ENCODE measurements at regions not wholly inside any gene's neighbourhood (a gene's known extent, or its start where the extent isn't known, plus 50 kb on each side); places are given as distances from the start of the nearest gene placed in this dataset.

- Histone ChIP-seq H3K27me3 (replicated peaks; ENCODE audit: insufficient read depth) (peaks cover 59% of the 10 kb centered on the region), H3K9ac (no peak overlapping the region), H3K9me3 (ENCODE audit: low read depth) (no peaks in the 10 kb centered on the region), H3K9me2 (ENCODE audit: insufficient read depth) (no peaks in the 10 kb centered on the region), H2AFZ (no peak overlapping the region), H3K4me1 (ENCODE audit: insufficient read depth) (no peaks in the 10 kb centered on the region), H3K79me2 (ENCODE audit: insufficient read depth) (no peaks in the 10 kb centered on the region), H3F3A (ENCODE audit: insufficient read depth) (no peaks in the 10 kb centered on the region), H3K36me3 (ENCODE audit: low read depth) (no peaks in the 10 kb centered on the region), H4K20me1 (ENCODE audit: insufficient read depth) (no peaks in the 10 kb centered on the region), H3K4me3 (no peak overlapping the region), H3K27ac (no peak overlapping the region), H3K4me2 (ENCODE audit: unreplicated experiment) (no peak overlapping the region)
- in situ Hi-C loops (cut with MboI) = no loop called here
- TF ChIP-seq EZH2 (IDR thresholded peaks at IDR 0.05; ENCODE audit: insufficient read depth, poor library complexity, severe bottlenecking) (no peak), EZH2phosphoT487 (IDR thresholded peaks at IDR 0.05; ENCODE audit: insufficient read depth, low read depth) (no peak)
- peak; percentile 45 for DNase-seq
- WGBS, 2 experiments (ENCODE audit: low coverage in 1 of 2, low lambda C conversion rate in 2 of 2, missing lambda C conversion rate in 2 of 2) = 40 to 54% methylated on average over 3 of the region's 3 CpGs
Observed at GRCh38 chr20:37643400-37643799, 50.4 kb upstream of the CTNNBL1 start.

- in situ Hi-C loops (cut with MboI) = no loop called here
- TF ChIP-seq EZH2phosphoT487 (IDR thresholded peaks at IDR 0.05; ENCODE audit: insufficient read depth, low read depth) (no peak), EZH2 (IDR thresholded peaks at IDR 0.05; ENCODE audit: insufficient read depth, poor library complexity, severe bottlenecking) (no peak)
- H3K79me2 ChIP-seq (ENCODE audit: insufficient read depth) = no peaks in the 10 kb centered on the region
- no peak overlapping the region for H3K27ac ChIP-seq
- DNase-seq = no peak
- H3F3A ChIP-seq (ENCODE audit: insufficient read depth) = no peaks in the 10 kb centered on the region
- H3K9ac ChIP-seq = no peak overlapping the region
- no peaks in the 10 kb centered on the region for H3K4me1 ChIP-seq (ENCODE audit: insufficient read depth)
- H2AFZ ChIP-seq = no peak overlapping the region
- no peaks in the 10 kb centered on the region for H4K20me1 ChIP-seq (ENCODE audit: insufficient read depth)
- H3K27me3 ChIP-seq (replicated peaks; ENCODE audit: insufficient read depth) = peaks cover 60% of the 10 kb centered on the region
- no peak overlapping the region for H3K4me2 ChIP-seq (ENCODE audit: unreplicated experiment)
- no peaks in the 10 kb centered on the region for H3K9me3 ChIP-seq (ENCODE audit: low read depth)
- H3K4me3 ChIP-seq = no peak overlapping the region
- H3K9me2 ChIP-seq (ENCODE audit: insufficient read depth) = no peaks in the 10 kb centered on the region
- H3K36me3 ChIP-seq (ENCODE audit: low read depth) = no peaks in the 10 kb centered on the region
- 19% methylated on average over 1 of the region's 1 CpG for WGBS, 2 experiments (ENCODE audit: low coverage in 1 of 2, low lambda C conversion rate in 2 of 2, missing lambda C conversion rate in 2 of 2)
Observed at GRCh38 chr20:37642246-37642645, 51.6 kb upstream of the CTNNBL1 start.

GRCh38 chr20:37640600-37641561, 52.9 kb upstream of the CTNNBL1 start:
- peak; percentile 21 for DNase-seq
- no peak overlapping the region for H3K4me3 ChIP-seq
- TF ChIP-seq EZH2 (IDR thresholded peaks at IDR 0.05; ENCODE audit: insufficient read depth, poor library complexity, severe bottlenecking) (no peak), EZH2phosphoT487 (IDR thresholded peaks at IDR 0.05; ENCODE audit: insufficient read depth, low read depth) (no peak)
- H3F3A ChIP-seq (ENCODE audit: insufficient read depth) = no peaks in the 10 kb centered on the region
- no peak overlapping the region for H3K4me2 ChIP-seq (ENCODE audit: unreplicated experiment)
- no peaks in the 10 kb centered on the region for H3K79me2 ChIP-seq (ENCODE audit: insufficient read depth)
- H3K9me3 ChIP-seq (ENCODE audit: low read depth) = no peaks in the 10 kb centered on the region
- WGBS, 2 experiments (ENCODE audit: low coverage in 1 of 2, low lambda C conversion rate in 2 of 2, missing lambda C conversion rate in 2 of 2) = 36 to 38% methylated on average over 13 of the region's 13 CpGs
- no peaks in the 10 kb centered on the region for H4K20me1 ChIP-seq (ENCODE audit: insufficient read depth)
- no peaks in the 10 kb centered on the region for H3K4me1 ChIP-seq (ENCODE audit: insufficient read depth)
- H3K9ac ChIP-seq = no peak overlapping the region
- H3K27me3 ChIP-seq (replicated peaks; ENCODE audit: insufficient read depth) = peaks cover 55% of the 10 kb centered on the region
- no peaks in the 10 kb centered on the region for H3K9me2 ChIP-seq (ENCODE audit: insufficient read depth)
- in situ Hi-C loops (cut with MboI) = no loop called here
- H3K36me3 ChIP-seq (ENCODE audit: low read depth) = no peaks in the 10 kb centered on the region
- no peak overlapping the region for H2AFZ ChIP-seq
- H3K27ac ChIP-seq = no peak overlapping the region

GRCh38 chr20:37638527-37638926, 55.3 kb upstream of the CTNNBL1 start:
- no peak for DNase-seq
- H3K27me3 ChIP-seq (replicated peaks; ENCODE audit: insufficient read depth) = peaks cover 42% of the 10 kb centered on the region
- H4K20me1 ChIP-seq (ENCODE audit: insufficient read depth) = no peaks in the 10 kb centered on the region
- no peaks in the 10 kb centered on the region for H3K9me3 ChIP-seq (ENCODE audit: low read depth)
- no peaks in the 10 kb centered on the region for H3K9me2 ChIP-seq (ENCODE audit: insufficient read depth)
- H3K4me1 ChIP-seq (ENCODE audit: insufficient read depth) = no peaks in the 10 kb centered on the region
- TF ChIP-seq EZH2 (IDR thresholded peaks at IDR 0.05; ENCODE audit: insufficient read depth, poor library complexity, severe bottlenecking) = no peak
- TF ChIP-seq EZH2phosphoT487 (IDR thresholded peaks at IDR 0.05; ENCODE audit: insufficient read depth, low read depth) = no peak
- in situ Hi-C loops (cut with MboI) = no loop called here
- H3K27ac ChIP-seq = no peak overlapping the region
- H2AFZ ChIP-seq = no peak overlapping the region
- whole genome bisulfite sequencing, 2 experiments (ENCODE audit: low coverage in 1 of 2, low lambda C conversion rate in 2 of 2, missing lambda C conversion rate in 2 of 2) = 31 to 45% methylated on average over 2 of the region's 2 CpGs
- no peaks in the 10 kb centered on the region for H3F3A ChIP-seq (ENCODE audit: insufficient read depth)
- no peak overlapping the region for H3K4me2 ChIP-seq (ENCODE audit: unreplicated experiment)
- no peak overlapping the region for H3K9ac ChIP-seq
- no peaks in the 10 kb centered on the region for H3K79me2 ChIP-seq (ENCODE audit: insufficient read depth)
- no peaks in the 10 kb centered on the region for H3K36me3 ChIP-seq (ENCODE audit: low read depth)
- no peak overlapping the region for H3K4me3 ChIP-seq

All from GM23248 (cell line).